Esophagus muscularis mucosa (tissue), 3 donors: ENCODE measurements at regions not wholly inside any gene's neighbourhood (a gene's known extent, or its start where the extent isn't known, plus 50 kb on each side); places are given as distances from the start of the nearest gene placed in this dataset.

ENCODE experiments used
- CTCF ChIP-seq, 3 experiments: fragments of 200-600 bp in 2 of 3; fragments of 450-650 bp in 1 of 3; sonication (generic) in 2 of 3; IDR thresholded peaks; one replicate each; pipeline ENCODE4 v1.5.1; 2017 to 2019; ENCODE audit warnings: antibody characterized with exemption in 3 of 3, mild to moderate bottlenecking in 2 of 3, moderate library complexity in 1 of 3
- POLR2A ChIP-seq: fragments of 450-650 bp; IDR thresholded peaks from one replicate; pipeline ENCODE4 v1.6.1; 2017; ENCODE audit warnings: antibody characterized with exemption, moderate library complexity, mild to moderate bottlenecking, low read depth

- TF ChIP-seq CTCF (IDR thresholded peaks at IDR 0.05): no peak
- TF ChIP-seq POLR2A: no peak
Measured at GRCh38 chr12:4220536-4221257, 52.9 kb upstream of the CCND2 start.
